Prostate gland (tissue), 2 donors: ENCODE measurements at regions not wholly inside any gene's neighbourhood (a gene's known extent, or its start where the extent isn't known, plus 50 kb on each side); places are given as distances from the start of the nearest gene placed in this dataset.

Experiments
- POLR2A ChIP-seq: fragments of 450-650 bp; IDR thresholded peaks from one replicate; pipeline ENCODE4 v1.6.1; 2016; ENCODE audit warnings: antibody characterized with exemption, mild to moderate bottlenecking
- POLR2AphosphoS5 ChIP-seq: sonication (generic); formaldehyde crosslinking; IDR thresholded peaks from one replicate; pipeline ENCODE4 v1.6.1; 2017; ENCODE audit warnings: antibody characterized with exemption
- TF ChIP-seq, protein P1 (sequence below), 4 experiments: fragments of 200-600 bp in 2 of 4; fragments of 450-650 bp in 2 of 4; sonication (generic) in 2 of 4; IDR thresholded peaks; 1 replicate in 3 of 4; 2 replicates in 1 of 4; pipeline ENCODE4 v1.5.1; 2016 to 2019; ENCODE audit warnings: antibody characterized with exemption in 4 of 4, mild to moderate bottlenecking in 2 of 4, moderate library complexity in 2 of 4

- TF ChIP-seq, protein P1, sequence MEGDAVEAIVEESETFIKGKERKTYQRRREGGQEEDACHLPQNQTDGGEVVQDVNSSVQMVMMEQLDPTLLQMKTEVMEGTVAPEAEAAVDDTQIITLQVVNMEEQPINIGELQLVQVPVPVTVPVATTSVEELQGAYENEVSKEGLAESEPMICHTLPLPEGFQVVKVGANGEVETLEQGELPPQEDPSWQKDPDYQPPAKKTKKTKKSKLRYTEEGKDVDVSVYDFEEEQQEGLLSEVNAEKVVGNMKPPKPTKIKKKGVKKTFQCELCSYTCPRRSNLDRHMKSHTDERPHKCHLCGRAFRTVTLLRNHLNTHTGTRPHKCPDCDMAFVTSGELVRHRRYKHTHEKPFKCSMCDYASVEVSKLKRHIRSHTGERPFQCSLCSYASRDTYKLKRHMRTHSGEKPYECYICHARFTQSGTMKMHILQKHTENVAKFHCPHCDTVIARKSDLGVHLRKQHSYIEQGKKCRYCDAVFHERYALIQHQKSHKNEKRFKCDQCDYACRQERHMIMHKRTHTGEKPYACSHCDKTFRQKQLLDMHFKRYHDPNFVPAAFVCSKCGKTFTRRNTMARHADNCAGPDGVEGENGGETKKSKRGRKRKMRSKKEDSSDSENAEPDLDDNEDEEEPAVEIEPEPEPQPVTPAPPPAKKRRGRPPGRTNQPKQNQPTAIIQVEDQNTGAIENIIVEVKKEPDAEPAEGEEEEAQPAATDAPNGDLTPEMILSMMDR (IDR thresholded peaks at IDR 0.05) = no peak
- TF ChIP-seq POLR2A (no peak), POLR2AphosphoS5 (no peak)
Measured at GRCh38 chr4:71870456-71870855, 86.6 kb upstream of the GC start.
